Middle frontal gyrus (tissue), 1 donor: ENCODE measurements at regions not wholly inside any gene's neighbourhood (a gene's known extent, or its start where the extent isn't known, plus 50 kb on each side); places are given as distances from the start of the nearest gene placed in this dataset.

Source experiments
- DNase-seq: peaks from one replicate; pipeline ENCODE4 v3.0.0-alpha.2; 2015; ENCODE audit warnings: low spot score; ENCODE audit errors: extremely low spot score

GRCh38 chr4:30783751-30784150 lies 63.6 kb downstream of the PCDH7 start:
- DNase-seq = no peak

- no peak for DNase-seq
Observed at GRCh38 chr4:30789219-30789671, 69.1 kb downstream of the PCDH7 start.

GRCh38 chr4:30790123-30790522 lies 70.0 kb downstream of the PCDH7 start:
- no peak for DNase-seq

GRCh38 chr4:30790998-30791397 lies 70.8 kb downstream of the PCDH7 start:
- no peak for DNase-seq

- DNase-seq = no peak
Observed at GRCh38 chr4:30792601-30793000, 72.4 kb downstream of the PCDH7 start.

GRCh38 chr4:30801876-30802275 lies 81.7 kb downstream of the PCDH7 start:
- no peak for DNase-seq

GRCh38 chr4:30802622-30803323 lies 82.6 kb downstream of the PCDH7 start:
- peak; percentile 17 for DNase-seq

GRCh38 chr4:30808276-30808675 lies 88.1 kb downstream of the PCDH7 start:
- DNase-seq = no peak

- DNase-seq = no peak
Observed at GRCh38 chr4:30811296-30811695, 91.1 kb downstream of the PCDH7 start.

- no peak for DNase-seq
Observed at GRCh38 chr4:30815685-30816084, 95.5 kb downstream of the PCDH7 start.

GRCh38 chr4:30817447-30817846 lies 97.3 kb downstream of the PCDH7 start:
- no peak for DNase-seq

- DNase-seq = no peak
Observed at GRCh38 chr4:30818541-30818940, 98.4 kb downstream of the PCDH7 start.

- no peak for DNase-seq
Observed at GRCh38 chr4:30821275-30821674, 101.1 kb downstream of the PCDH7 start.

GRCh38 chr4:30821859-30822612 lies 101.9 kb downstream of the PCDH7 start:
- no peak for DNase-seq

- no peak for DNase-seq
Observed at GRCh38 chr4:30822911-30823551, 102.9 kb downstream of the PCDH7 start.

GRCh38 chr4:30825008-30825770 lies 105.0 kb downstream of the PCDH7 start:
- DNase-seq = no peak

GRCh38 chr4:30828264-30828926 lies 108.2 kb downstream of the PCDH7 start:
- DNase-seq = no peak

- DNase-seq = no peak
Observed at GRCh38 chr4:30832639-30833038, 112.5 kb downstream of the PCDH7 start.

GRCh38 chr4:30833206-30833605 lies 113.0 kb downstream of the PCDH7 start:
- no peak for DNase-seq

- DNase-seq = no peak
Observed at GRCh38 chr4:30835044-30835443, 114.9 kb downstream of the PCDH7 start.

GRCh38 chr4:30836231-30836630 lies 116.1 kb downstream of the PCDH7 start:
- no peak for DNase-seq
